GM21367 (cell line): ENCODE measurements at regions not wholly inside any gene's neighbourhood (a gene's known extent, or its start where the extent isn't known, plus 50 kb on each side); places are given as distances from the start of the nearest gene placed in this dataset.

ENCODE experiments used
- ATAC-seq: cut with Tn5 transposase; IDR thresholded peaks from one replicate; pipeline ENCODE4 v1.9.1; 2021; ENCODE audit not compliant: unreplicated experiment

DNA sequence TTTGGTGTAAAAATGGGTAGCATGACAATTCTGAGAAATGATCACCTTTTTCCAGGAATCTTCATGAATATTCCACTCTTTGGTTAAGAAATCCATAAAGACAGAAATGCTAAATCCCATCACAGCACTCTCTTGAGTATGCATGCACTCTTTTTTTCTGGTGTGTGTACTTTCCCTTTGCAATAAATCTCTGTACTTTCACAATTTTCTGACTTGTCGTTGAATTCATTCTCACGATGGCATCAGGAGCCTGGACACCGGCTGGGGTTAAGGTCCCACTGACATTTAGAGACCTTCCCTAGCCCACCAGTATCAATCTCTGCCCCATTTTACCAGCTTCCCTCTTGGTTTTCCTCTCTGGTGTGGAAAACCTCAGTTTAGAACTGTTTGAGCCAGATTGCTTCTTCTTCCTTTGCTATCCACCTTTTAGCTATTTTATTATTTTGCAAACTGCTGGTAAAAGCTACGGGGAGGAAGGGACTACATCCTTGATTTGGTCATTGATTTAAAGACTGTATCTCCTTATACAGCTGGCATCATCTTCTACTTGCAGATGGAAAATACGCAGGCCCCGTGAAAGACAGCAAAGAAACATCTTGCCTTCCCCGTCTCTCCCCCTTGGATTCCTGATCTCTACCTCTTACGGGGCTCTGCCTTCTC lies 59.9 kb upstream of the ZFR start:
- ATAC-seq, result no peak

DNA sequence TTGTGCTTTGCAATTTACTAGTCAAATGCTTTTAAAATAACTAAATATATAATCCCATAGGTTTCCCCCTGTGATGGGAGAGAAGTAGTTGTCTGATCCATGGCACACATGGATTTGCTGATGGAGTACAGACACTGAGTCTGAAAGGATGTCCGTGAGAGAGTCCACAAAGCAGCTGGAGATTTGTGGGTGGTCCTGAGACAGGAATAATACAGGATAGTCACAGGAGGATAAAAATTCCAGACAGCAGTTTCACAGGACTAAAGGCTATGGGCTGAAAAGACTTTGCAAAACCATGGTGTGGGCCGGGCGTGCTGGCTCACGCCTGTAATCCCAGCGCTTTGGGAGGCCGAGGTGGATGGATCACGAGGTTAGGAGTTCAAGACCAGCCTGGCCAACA lies 58.7 kb upstream of the ZFR start:
- ATAC-seq, result no peak

DNA sequence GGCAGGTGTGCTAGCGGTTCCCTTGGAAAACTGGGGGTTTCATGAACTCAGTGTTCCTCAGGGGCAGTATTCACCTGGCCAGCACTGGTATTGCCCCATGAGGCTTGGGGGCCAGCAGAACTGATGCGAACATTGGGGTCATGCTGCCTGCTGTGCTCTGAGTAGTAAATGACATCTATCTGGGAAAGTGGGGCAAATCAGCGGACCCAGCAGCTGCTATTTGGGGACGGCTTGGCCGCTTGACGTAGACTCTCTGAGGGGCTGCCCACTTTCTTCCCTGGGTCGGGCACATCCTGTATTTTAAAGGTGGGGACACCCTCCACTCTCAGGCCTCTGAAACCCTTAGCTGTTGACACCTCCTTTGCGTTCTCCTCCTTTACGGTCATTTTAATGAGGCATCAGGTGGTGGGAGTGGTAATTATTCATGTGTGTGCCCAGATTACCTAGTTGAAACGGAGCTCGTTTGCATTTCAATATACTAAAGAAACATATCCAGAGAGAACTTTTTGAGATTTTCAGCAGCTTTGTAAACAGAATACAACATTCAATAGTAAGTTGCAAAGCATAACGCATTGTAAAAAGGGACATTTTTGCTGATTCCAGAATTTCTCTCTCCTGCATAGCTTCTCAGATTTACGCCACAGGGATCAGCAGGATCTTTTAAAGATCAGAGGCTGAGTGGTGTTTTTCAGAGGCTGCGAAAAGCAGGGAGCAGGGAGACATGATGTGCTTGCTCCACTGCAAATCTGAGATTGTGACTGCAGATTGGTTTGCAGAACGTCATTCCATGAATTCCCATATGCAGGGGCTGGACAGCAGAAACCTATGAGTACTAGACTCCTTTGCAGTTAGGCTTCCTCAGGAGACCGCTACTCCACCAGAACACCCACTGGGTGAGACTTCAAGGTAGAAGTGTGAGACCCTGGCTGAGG lies 56.8 kb upstream of the ZFR start:
- ATAC-seq, result no peak

DNA sequence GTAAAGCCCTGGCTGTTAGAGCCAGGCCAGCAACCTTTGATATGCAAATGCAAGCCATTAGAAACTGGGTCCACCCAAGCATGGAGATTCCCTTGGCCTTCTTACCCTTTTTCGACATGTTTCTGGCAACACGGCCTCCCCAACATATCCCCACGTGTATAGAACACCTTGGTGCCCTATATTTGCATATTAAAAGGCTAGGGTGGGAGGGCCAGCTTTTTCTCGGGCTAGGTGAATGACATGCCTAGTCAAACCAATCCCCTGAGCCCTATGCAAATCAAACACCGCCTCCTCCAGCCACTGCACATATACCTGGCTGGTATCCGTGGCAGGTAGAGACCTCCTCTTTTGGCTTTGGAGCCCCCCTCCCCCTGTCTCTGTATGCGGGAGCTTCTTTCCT lies 55.6 kb upstream of the ZFR start:
- ATAC-seq, result no peak

DNA sequence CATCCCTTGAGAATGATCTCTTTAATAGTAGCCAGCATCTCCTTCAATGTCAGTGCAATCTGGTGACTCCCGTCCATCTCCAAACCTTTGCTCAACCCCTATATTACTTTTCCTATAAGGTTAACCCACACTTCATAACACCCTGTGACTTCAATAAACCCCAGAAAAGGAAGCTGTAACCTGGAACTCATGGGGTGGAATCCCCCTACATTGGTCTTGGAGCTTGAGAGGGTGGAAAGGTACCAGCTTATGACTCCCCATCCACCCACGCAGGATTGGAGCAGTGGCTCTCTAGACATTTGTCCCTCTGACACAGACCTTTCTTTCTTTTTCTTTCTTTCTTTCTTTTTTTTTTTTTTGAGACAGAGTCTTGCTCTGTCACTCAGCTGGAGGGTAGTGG lies 54.7 kb upstream of the ZFR start:
- no peak for ATAC-seq

DNA sequence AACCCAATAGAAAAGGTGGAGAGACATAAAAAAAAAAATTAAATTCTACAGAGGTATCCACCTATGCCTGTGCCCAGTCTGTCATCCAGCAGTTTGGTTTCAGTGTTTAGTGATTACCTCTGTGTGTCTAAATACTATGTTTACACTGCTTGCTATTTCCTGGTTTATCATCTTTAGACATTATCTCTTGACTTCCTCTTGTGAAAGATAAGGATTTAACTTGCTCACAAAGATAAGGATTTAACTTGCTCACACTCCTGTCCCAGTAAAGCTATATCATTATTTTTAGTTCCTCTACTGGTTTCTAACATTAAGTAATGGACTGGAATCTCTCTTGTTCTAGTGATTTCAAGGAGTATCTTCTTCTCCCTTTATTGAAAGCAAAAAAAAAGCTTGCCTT lies 53.9 kb upstream of the ZFR start:
- ATAC-seq, result no peak

DNA sequence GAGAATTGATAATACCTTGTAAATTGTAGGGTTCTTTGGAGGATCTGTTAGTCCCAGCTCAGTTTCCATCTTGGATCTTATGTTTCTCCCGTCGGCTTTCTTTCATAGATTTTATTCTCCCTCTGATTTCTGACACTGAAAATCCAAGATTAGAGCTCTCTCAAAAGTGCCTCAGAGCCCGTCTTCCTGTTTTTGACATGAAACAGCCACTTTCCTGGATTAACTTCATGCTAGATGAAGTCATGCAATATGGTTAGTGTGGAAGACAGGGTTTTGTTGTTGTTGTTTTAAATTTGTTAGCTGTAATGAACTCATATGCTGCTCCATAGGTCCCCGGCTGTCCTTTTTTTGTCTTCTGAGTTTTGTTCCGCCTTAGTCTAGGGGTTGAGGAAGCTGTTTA lies 51.6 kb upstream of the ZFR start:
- ATAC-seq, result no peak

DNA sequence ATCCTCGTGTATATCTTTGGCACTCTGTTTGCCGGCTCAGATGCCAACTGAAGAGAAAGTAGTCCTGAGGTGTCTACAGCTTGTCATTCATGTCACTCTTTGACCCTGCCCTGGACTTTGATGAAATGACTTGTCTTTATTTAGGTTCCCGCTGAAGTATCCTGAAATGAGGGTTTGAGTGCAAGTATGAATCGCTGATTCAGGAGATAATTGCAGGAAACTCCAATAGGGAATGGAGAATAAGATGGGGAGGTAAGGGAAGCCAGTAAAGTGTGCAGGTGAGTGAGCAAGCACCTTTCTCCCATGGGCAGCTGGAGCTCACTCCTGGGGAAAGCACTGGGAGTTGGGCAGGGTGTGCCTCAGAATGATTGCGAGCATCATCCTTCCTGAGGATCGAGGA lies 50.3 kb upstream of the ZFR start:
- ATAC-seq, result no peak
